ENCODE measurements at regions not wholly inside any gene's neighbourhood (a gene's known extent, or its start where the extent isn't known, plus 50 kb on each side); places are given as distances from the start of the nearest gene placed in this dataset.

DNA sequence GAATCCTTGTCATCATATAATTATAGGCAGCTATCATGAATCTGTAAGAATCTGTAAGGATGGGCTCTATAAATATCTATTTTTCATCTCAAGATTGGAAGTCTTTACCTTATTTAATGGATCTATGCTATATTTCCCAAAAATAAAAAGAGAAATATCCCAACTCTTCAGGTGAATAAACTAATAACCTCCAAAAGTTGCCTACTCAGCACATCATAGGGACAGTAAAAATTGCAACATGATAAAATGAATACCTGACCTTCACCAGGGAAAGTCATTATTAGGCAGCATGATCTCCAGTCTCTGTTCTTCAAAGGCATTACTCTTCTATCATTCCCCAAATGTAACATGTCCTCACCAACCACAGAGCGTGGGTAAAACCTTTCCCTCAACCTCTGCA, 277.3 kb downstream of the RAB38 start:
- BruUV-seq (replicated peaks), result no TSS peak
- TF ChIP-seq CBX3 (IDR thresholded peaks at IDR 0.05; ENCODE audit: low read depth) (no peak), CEBPB (IDR thresholded peaks at IDR 0.05; ENCODE audit: low read depth) (no peak), TCF7L2 (IDR thresholded peaks at IDR 0.05; ENCODE audit: borderline replicate concordance, extremely low read depth, insufficient read depth, insufficient read length) (no peak)
- no peaks in the 10 kb centered on the region for H3K36me3 ChIP-seq (ENCODE audit: control insufficient read depth in 1 of 2, insufficient read depth in 2 of 2, low read length in 2 of 2)
- H3K9me3 ChIP-seq (ENCODE audit: control insufficient read depth in 1 of 2, insufficient read depth in 1 of 2, low read depth in 1 of 2, low read length in 2 of 2), result no peaks in the 10 kb centered on the region
- H3K27ac ChIP-seq (ENCODE audit: low read depth, low read length), result no peak overlapping the region
- H3K9ac ChIP-seq (ENCODE audit: low read length), result no peak overlapping the region
- no peak overlapping the region for H2AFZ ChIP-seq (ENCODE audit: low read depth, low read length, poor library complexity, severe bottlenecking)
- no peak overlapping the region for H3K4me3 ChIP-seq (replicated peaks in 1 of 2; ENCODE audit: low read depth in 1 of 2, low read length in 2 of 2)
- ATAC-seq (no peak), DNase-seq (ENCODE audit: low read depth, low spot score) (no peak)
- no peaks in the 10 kb centered on the region for H3K79me2 ChIP-seq (ENCODE audit: insufficient read depth, low read length)
- peaks cover 45% of the 10 kb centered on the region for H3K27me3 ChIP-seq (ENCODE audit: insufficient read depth, low read length)
- no peaks in the 10 kb centered on the region for H3K4me1 ChIP-seq (ENCODE audit: control insufficient read depth in 1 of 2, insufficient read depth in 2 of 2, low read length in 2 of 2)
- RAD21 ChIA-PET (ENCODE audit: low non-redundant PET in 1 of 2, low total read pairs in 2 of 2, uncharacterized antibody in 2 of 2, unreplicated experiment in 2 of 2), result no interaction called here
- POLR2A ChIA-PET, result no interaction called here
- intact Hi-C loops (cut with micrococcal nuclease), result no loop called here
- no peaks in the 10 kb centered on the region for H3K9me2 ChIP-seq (ENCODE audit: insufficient read depth)
- no peaks in the 10 kb centered on the region for H4K20me1 ChIP-seq (ENCODE audit: insufficient read depth)
- H3K4me2 ChIP-seq (ENCODE audit: low read length), result no peak overlapping the region
- CTCF ChIA-PET, result no interaction called here

DNA sequence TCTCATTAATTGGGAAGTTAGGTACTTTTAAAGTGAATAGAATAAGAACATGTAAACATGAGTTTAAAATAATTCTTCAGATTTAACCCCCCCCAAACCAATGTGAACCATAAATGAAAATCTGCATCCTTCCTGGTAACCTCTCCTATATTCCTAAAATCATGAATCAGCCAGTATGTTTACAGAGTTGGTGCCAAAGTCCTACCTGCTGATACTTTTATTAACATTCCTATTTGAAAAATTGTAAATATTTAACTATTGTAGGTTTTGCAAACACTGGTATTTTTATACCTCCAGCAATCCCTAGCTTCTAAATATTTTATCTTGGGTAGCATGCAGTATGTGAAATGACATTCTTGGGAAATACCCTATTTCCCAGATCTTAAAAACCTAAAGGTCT, 278.2 kb downstream of the RAB38 start:
- H3K4me2 ChIP-seq (ENCODE audit: low read length), result no peak overlapping the region
- no peak overlapping the region for H3K4me3 ChIP-seq (replicated peaks in 1 of 2; ENCODE audit: low read depth in 1 of 2, low read length in 2 of 2)
- ATAC-seq (no peak), DNase-seq (ENCODE audit: low read depth, low spot score) (no peak)
- CTCF ChIA-PET, result no interaction called here
- no peaks in the 10 kb centered on the region for H3K4me1 ChIP-seq (ENCODE audit: control insufficient read depth in 1 of 2, insufficient read depth in 2 of 2, low read length in 2 of 2)
- H3K79me2 ChIP-seq (ENCODE audit: insufficient read depth, low read length), result no peaks in the 10 kb centered on the region
- no peaks in the 10 kb centered on the region for H3K9me2 ChIP-seq (ENCODE audit: insufficient read depth)
- TF ChIP-seq, protein P1, sequence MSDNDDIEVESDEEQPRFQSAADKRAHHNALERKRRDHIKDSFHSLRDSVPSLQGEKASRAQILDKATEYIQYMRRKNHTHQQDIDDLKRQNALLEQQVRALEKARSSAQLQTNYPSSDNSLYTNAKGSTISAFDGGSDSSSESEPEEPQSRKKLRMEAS (IDR thresholded peaks at IDR 0.05), result no peak
- TF ChIP-seq EZH2 (IDR thresholded peaks at IDR 0.05) (no peak), ZNF274 (IDR thresholded peaks at IDR 0.05; ENCODE audit: low read depth, low read length) (no peak), CEBPB (IDR thresholded peaks at IDR 0.05; ENCODE audit: low read depth) (no peak), ZFX (IDR thresholded peaks at IDR 0.05) (no peak), ELF1 (IDR thresholded peaks at IDR 0.05; ENCODE audit: borderline replicate concordance, low read depth) (no peak), JUND (IDR thresholded peaks at IDR 0.05) (no peak), SRF (IDR thresholded peaks at IDR 0.05; ENCODE audit: low read depth) (no peak), SP1 (IDR thresholded peaks at IDR 0.05; ENCODE audit: low read depth) (no peak), YY1 (IDR thresholded peaks at IDR 0.05; ENCODE audit: extremely low read depth, insufficient replicate concordance, low read depth, low read length) (no peak), POLR2A (IDR thresholded peaks at IDR 0.05; ENCODE audit: borderline replicate concordance, extremely low read depth, insufficient read depth, insufficient read length) (no peak), POLR2AphosphoS5 (IDR thresholded peaks at IDR 0.05; ENCODE audit: low read depth, low read length) (no peak)
- TF ChIP-seq, protein P2, sequence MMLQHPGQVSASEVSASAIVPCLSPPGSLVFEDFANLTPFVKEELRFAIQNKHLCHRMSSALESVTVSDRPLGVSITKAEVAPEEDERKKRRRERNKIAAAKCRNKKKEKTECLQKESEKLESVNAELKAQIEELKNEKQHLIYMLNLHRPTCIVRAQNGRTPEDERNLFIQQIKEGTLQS (IDR thresholded peaks at IDR 0.05), result no peak
- TF ChIP-seq, protein P3, sequence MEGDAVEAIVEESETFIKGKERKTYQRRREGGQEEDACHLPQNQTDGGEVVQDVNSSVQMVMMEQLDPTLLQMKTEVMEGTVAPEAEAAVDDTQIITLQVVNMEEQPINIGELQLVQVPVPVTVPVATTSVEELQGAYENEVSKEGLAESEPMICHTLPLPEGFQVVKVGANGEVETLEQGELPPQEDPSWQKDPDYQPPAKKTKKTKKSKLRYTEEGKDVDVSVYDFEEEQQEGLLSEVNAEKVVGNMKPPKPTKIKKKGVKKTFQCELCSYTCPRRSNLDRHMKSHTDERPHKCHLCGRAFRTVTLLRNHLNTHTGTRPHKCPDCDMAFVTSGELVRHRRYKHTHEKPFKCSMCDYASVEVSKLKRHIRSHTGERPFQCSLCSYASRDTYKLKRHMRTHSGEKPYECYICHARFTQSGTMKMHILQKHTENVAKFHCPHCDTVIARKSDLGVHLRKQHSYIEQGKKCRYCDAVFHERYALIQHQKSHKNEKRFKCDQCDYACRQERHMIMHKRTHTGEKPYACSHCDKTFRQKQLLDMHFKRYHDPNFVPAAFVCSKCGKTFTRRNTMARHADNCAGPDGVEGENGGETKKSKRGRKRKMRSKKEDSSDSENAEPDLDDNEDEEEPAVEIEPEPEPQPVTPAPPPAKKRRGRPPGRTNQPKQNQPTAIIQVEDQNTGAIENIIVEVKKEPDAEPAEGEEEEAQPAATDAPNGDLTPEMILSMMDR (IDR thresholded peaks at IDR 0.05 in 2 of 3, conservative IDR thresholded peaks at IDR 0.05 in 1 of 3; ENCODE audit: borderline replicate concordance in 1 of 3, insufficient read depth in 1 of 3, low read depth in 2 of 3, low read length in 2 of 3), result no peak
- TF ChIP-seq, protein P4, sequence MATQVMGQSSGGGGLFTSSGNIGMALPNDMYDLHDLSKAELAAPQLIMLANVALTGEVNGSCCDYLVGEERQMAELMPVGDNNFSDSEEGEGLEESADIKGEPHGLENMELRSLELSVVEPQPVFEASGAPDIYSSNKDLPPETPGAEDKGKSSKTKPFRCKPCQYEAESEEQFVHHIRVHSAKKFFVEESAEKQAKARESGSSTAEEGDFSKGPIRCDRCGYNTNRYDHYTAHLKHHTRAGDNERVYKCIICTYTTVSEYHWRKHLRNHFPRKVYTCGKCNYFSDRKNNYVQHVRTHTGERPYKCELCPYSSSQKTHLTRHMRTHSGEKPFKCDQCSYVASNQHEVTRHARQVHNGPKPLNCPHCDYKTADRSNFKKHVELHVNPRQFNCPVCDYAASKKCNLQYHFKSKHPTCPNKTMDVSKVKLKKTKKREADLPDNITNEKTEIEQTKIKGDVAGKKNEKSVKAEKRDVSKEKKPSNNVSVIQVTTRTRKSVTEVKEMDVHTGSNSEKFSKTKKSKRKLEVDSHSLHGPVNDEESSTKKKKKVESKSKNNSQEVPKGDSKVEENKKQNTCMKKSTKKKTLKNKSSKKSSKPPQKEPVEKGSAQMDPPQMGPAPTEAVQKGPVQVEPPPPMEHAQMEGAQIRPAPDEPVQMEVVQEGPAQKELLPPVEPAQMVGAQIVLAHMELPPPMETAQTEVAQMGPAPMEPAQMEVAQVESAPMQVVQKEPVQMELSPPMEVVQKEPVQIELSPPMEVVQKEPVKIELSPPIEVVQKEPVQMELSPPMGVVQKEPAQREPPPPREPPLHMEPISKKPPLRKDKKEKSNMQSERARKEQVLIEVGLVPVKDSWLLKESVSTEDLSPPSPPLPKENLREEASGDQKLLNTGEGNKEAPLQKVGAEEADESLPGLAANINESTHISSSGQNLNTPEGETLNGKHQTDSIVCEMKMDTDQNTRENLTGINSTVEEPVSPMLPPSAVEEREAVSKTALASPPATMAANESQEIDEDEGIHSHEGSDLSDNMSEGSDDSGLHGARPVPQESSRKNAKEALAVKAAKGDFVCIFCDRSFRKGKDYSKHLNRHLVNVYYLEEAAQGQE (IDR thresholded peaks at IDR 0.05; ENCODE audit: low read depth), result no peak
- no peaks in the 10 kb centered on the region for H3K9me3 ChIP-seq (ENCODE audit: control insufficient read depth in 1 of 2, insufficient read depth in 1 of 2, low read depth in 1 of 2, low read length in 2 of 2)
- RAD21 ChIA-PET (ENCODE audit: low non-redundant PET in 1 of 2, low total read pairs in 2 of 2, uncharacterized antibody in 2 of 2, unreplicated experiment in 2 of 2), result no interaction called here
- H3K27me3 ChIP-seq (ENCODE audit: insufficient read depth, low read length), result peaks cover 45% of the 10 kb centered on the region
- no peaks in the 10 kb centered on the region for H3K36me3 ChIP-seq (ENCODE audit: control insufficient read depth in 1 of 2, insufficient read depth in 2 of 2, low read length in 2 of 2)
- H3K27ac ChIP-seq (ENCODE audit: low read depth, low read length), result no peak overlapping the region
- H4K20me1 ChIP-seq (ENCODE audit: insufficient read depth), result no peaks in the 10 kb centered on the region
- no TSS peak for BruUV-seq (replicated peaks)
- no peak overlapping the region for H3K9ac ChIP-seq (ENCODE audit: low read length)
- H2AFZ ChIP-seq (ENCODE audit: low read depth, low read length, poor library complexity, severe bottlenecking), result no peak overlapping the region
- POLR2A ChIA-PET, result no interaction called here
- intact Hi-C loops (cut with micrococcal nuclease), result no loop called here

Measured in HCT116 (cell line).